Common myeloid progenitor, CD34-positive (primary cell): ENCODE measurements at regions not wholly inside any gene's neighbourhood (a gene's known extent, or its start where the extent isn't known, plus 50 kb on each side); places are given as distances from the start of the nearest gene placed in this dataset.

Experiments used
- CTCF ChIA-PET: fragments of 350-600 bp; sonication (Branson Sonifier 250); formaldehyde crosslinking; loops from one replicate; lab custom pipeline; 2021; ENCODE audit warnings: antibody characterized with exemption; lab: Charles Lee
- POLR2A ChIA-PET: fragments of 350-600 bp; sonication (Branson Sonifier 250); formaldehyde crosslinking; loops from one replicate; lab custom pipeline; 2021; ENCODE audit warnings: antibody characterized with exemption; lab: Charles Lee
- DNase-seq, 3 donors: peaks; one replicate each; pipeline versions ENCODE4 v3.0.0 to v3.0.0-alpha.2; 2013
- H3K27ac ChIP-seq, 2 experiments: 1 replicate in 1 of 2; 2 replicates in 1 of 2; pipeline ENCODE4 v1.7.0; 2013; ENCODE audit warnings: inconsistent platforms in 2 of 2, low read length in 2 of 2, mild to moderate bottlenecking in 2 of 2, low read depth in 1 of 2, moderate library complexity in 1 of 2; ENCODE audit not compliant: severe bottlenecking in 2 of 2, insufficient read depth in 1 of 2, poor library complexity in 1 of 2
- H3K27me3 ChIP-seq, 5 experiments: replicated peaks in 2 of 5; 1 replicate in 3 of 5; 2 replicates in 2 of 5; pipeline versions ENCODE4 v1.6.1 to v1.7.0; 2013; ENCODE audit warnings: low read length in 4 of 5, mild to moderate bottlenecking in 2 of 5, moderate library complexity in 2 of 5, inconsistent platforms in 1 of 5; ENCODE audit not compliant: insufficient read depth in 5 of 5, control insufficient read depth in 4 of 5
- H3K36me3 ChIP-seq, 4 experiments: 1 replicate in 2 of 4; 2 replicates in 2 of 4; pipeline versions ENCODE4 v1.6.1 to v1.7.0; 2013; ENCODE audit warnings: low read length in 3 of 4, control low read depth in 1 of 4, mild to moderate bottlenecking in 1 of 4; ENCODE audit not compliant: control insufficient read depth in 4 of 4, insufficient read depth in 4 of 4
- H3K4me1 ChIP-seq, 4 experiments: 1 replicate in 3 of 4; 2 replicates in 1 of 4; pipeline versions ENCODE4 v1.6.1 to v1.7.1; 2013; ENCODE audit warnings: low read length in 3 of 4, mild to moderate bottlenecking in 3 of 4, control low read depth in 1 of 4, inconsistent platforms in 1 of 4, moderate library complexity in 1 of 4; ENCODE audit not compliant: control insufficient read depth in 4 of 4, insufficient read depth in 4 of 4; ENCODE audit errors: control extremely low read depth in 1 of 4
- H3K4me3 ChIP-seq, 7 experiments: 1 replicate in 4 of 7; 2 replicates in 3 of 7; pipeline versions ENCODE4 v1.5.1 to v1.7.0; 2013; ENCODE audit warnings: mild to moderate bottlenecking in 7 of 7, low read length in 6 of 7, moderate library complexity in 6 of 7, inconsistent platforms in 2 of 7, low read depth in 2 of 7, control low read depth in 1 of 7; ENCODE audit not compliant: insufficient read depth in 4 of 7, control insufficient read depth in 1 of 7; ENCODE audit errors: extremely low read depth in 1 of 7
- H3K9me3 ChIP-seq, 5 experiments: 1 replicate in 4 of 5; 2 replicates in 1 of 5; pipeline versions ENCODE4 v1.6.1 to v1.7.1; 2013; ENCODE audit warnings: low read length in 4 of 5, mild to moderate bottlenecking in 2 of 5, inconsistent platforms in 1 of 5, low read depth in 1 of 5, moderate library complexity in 1 of 5; ENCODE audit not compliant: control insufficient read depth in 4 of 5, insufficient read depth in 2 of 5; ENCODE audit errors: control extremely low read depth in 1 of 5
- WGBS: methylation state at CpG from one replicate; pipeline ENCODE4 v1.1.5; 2013; ENCODE audit not compliant: insufficient coverage; 5-methylcytosine and 5-hydroxymethylcytosine counted together

DNA sequence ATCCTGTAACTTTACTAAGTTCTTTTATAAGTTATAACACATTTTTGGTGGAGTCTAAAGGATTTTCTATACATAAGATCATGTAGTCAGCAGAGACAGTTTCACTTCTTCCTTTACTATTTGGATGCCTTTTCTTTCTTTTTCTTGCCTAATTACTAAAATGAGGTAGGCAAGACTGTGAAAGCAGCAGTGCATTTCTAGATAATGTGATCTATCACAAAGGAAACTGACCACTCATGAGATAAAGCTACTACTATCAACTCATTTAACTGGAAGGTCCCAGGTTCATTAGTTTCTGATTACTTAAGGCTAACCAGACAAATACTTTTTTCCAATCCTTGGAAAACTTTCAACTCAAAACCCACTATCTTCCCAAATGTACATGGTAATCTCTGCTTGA lies 196.2 kb upstream of the E2F8 start:
- Histone ChIP-seq H3K4me1 (no peaks in the 10 kb centered on the region), H3K27me3 (peaks cover 0 to 11% (median 1%) of the 10 kb centered on the region in 5 experiments), H3K27ac (no peak overlapping the region), H3K4me3 (no peak overlapping the region), H3K9me3 (no peaks in the 10 kb centered on the region), H3K36me3 (no peaks in the 10 kb centered on the region)
- ChIA-PET CTCF (no interaction called here), POLR2A (no interaction called here)
- no peak for DNase-seq

DNA sequence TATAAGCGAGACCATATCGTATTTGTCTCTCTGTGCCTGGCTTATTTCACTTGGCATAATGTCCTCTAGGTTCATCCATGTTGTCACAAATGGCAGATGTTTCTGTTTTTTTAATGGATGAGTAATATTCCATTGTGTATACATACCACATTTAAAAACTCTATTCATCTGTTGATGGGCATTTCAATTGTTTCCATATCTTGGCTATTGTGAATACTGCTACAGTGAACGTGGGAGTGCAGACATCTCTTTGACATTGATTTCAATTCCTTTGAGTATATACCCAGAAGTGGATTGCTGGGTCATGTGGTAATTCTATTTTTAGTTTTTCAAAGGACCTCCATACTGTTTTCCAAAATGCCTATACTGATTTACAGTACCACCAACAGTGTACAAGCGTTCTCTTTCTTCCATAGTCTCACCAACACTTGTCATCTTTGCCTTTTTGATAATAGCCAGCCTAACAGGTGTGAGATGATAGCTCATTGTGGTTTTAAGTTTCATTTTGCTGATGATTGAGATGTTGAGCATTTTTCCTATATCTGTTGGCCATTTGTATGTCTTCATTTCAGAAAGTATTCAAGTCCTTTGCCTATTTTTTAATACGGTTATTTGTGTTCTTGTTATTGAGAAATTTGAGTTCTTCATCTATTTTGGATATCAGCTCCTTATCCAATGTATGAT lies 194.7 kb upstream of the E2F8 start:
- DNase-seq, result no peak
- POLR2A ChIA-PET, result no interaction called here
- H3K36me3 ChIP-seq, result no peaks in the 10 kb centered on the region
- CTCF ChIA-PET, result no interaction called here
- no peaks in the 10 kb centered on the region for H3K4me1 ChIP-seq
- H3K27ac ChIP-seq, result no peak overlapping the region
- no peak overlapping the region for H3K4me3 ChIP-seq
- 100% methylated on average over 1 of the region's 5 CpGs for WGBS
- H3K9me3 ChIP-seq, result no peaks in the 10 kb centered on the region
- H3K27me3 ChIP-seq, result peaks cover 0 to 18% (median 4%) of the 10 kb centered on the region in 5 experiments

DNA sequence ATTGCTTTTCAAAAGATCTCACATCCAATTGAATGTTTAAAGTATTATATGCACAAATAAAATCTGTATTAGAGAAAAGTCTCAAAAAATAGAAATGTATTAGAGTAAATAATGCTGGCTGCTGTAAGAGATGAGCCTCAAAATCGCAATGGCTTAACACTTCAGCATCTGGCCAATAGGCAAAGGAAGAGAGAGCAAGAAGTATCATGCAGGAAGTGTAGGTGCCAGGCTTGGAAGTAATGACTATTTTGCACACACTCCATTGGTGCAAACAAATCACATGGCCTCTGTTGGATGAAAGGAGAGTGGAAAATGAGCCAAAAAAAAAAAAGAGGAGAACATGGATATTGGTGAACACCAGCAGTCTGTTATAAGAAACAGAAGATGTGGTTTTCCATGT lies 193.0 kb upstream of the E2F8 start:
- CTCF ChIA-PET, result no interaction called here
- POLR2A ChIA-PET, result no interaction called here
- WGBS, result 60% methylated on average over 1 of the region's 1 CpG
- H3K27me3 ChIP-seq, result peaks cover 0 to 23% (median 8%) of the 10 kb centered on the region in 5 experiments
- H3K4me1 ChIP-seq, result no peaks in the 10 kb centered on the region
- no peak overlapping the region for H3K4me3 ChIP-seq
- no peaks in the 10 kb centered on the region for H3K36me3 ChIP-seq
- no peak overlapping the region for H3K27ac ChIP-seq
- H3K9me3 ChIP-seq, result no peaks in the 10 kb centered on the region
- no peak for DNase-seq

DNA sequence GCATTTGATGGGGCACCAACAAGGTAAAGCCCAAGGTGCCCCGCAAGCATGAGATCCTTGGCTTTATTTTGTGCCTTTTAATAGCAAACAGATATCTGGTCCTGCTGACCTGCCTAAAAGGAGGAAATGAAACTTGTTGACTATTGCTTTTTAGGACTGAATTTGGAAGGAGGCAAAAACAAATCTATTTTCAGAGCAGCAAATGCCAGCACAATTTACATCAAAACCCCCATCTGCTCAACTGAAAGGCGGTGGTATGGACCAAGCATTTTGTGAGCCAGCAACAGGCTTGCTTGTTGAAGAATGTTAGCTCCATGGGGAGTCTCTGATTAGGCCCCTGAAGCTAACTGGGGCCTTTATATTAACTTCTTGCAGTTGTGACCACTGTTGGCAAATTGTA lies 192.6 kb upstream of the E2F8 start:
- 84% methylated on average over 2 of the region's 2 CpGs for WGBS
- Histone ChIP-seq H3K27ac (no peak overlapping the region), H3K36me3 (no peaks in the 10 kb centered on the region), H3K4me3 (no peak overlapping the region), H3K9me3 (no peaks in the 10 kb centered on the region), H3K4me1 (no peaks in the 10 kb centered on the region), H3K27me3 (peaks cover 0 to 22% (median 8%) of the 10 kb centered on the region in 5 experiments)
- no peak for DNase-seq
- CTCF ChIA-PET, result no interaction called here
- POLR2A ChIA-PET, result no interaction called here

DNA sequence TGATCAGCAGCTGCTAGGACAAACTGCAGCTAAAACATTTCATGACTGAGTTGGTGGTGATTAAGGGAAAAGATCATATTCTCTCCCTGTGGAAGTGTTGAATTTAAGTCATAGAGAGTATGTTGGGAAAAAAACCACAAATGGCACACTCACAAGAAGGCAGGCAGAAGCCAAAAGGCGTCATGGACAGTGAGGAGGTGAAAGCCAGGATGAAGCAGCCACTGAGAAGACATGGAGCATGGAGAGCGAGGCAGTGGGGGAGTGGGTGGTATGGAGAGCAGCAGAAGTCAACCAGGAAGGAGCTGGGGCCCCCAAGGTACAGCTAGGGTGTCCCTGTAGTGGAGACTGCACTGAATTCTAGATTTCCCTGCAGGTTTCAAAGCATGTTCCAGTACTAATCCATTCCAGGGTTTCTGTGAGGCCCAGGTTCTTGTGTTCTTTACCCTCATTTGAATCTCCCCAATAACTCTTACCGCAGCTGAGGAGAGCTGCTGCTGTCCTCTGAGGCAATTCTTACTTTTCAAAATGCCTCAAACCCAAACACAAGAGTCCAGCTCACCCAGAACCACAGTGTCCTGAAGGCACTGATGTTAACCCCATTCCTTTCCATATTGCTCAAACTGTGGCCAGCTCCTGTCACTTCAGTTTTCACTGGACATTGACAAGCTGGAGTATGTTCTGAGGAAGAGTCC lies 191.8 kb upstream of the E2F8 start:
- POLR2A ChIA-PET, result no interaction called here
- Histone ChIP-seq H3K27me3 (peaks cover 0 to 19% (median 6%) of the 10 kb centered on the region in 5 experiments), H3K4me3 (no peak overlapping the region), H3K4me1 (no peaks in the 10 kb centered on the region), H3K27ac (no peak overlapping the region), H3K36me3 (no peaks in the 10 kb centered on the region), H3K9me3 (no peaks in the 10 kb centered on the region)
- no peak for DNase-seq
- WGBS, result 59% methylated on average over 3 of the region's 3 CpGs
- CTCF ChIA-PET, result interaction anchor here (0.8 kb wide), 1 partner anchor 30 kb away, joined by 3 read pairs; no protein-coding TSS in a partner anchor

DNA sequence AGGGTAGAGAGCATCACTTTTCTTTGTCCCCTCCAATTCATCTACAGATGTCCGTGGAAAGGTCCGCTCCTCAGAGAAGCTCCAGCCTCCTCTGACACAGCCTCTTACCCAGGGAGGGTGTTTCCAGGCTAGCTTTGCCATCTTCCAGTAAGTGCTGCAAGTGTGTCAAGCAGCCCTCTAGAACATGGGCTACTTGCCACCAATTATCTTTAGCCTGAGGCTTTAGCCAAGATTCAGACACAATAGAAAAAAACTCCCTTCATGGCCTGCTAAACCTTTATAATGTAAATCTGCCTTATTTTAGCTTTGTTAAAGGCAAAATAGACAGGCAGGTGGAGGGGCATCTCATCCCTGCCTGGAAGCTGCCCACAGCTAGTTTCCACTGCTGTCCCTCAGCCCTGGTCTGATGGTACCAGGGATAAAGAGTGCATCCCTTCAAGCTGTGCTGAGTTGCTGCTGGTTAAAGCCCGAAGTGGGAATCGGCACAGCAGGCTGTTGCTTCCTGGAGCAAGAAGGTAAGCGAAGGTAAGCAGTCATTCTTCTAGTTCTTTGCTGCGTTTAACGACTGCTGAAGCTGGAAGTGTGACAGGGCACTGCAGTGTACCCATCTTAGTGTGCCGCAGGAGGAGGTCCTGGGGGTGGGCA lies 190.1 kb upstream of the E2F8 start:
- no peak for DNase-seq
- POLR2A ChIA-PET, result no interaction called here
- H3K27ac ChIP-seq, result no peak overlapping the region
- no peak overlapping the region for H3K4me3 ChIP-seq
- H3K9me3 ChIP-seq, result no peaks in the 10 kb centered on the region
- H3K27me3 ChIP-seq, result peaks cover 2 to 22% (median 6%) of the 10 kb centered on the region in 5 experiments
- WGBS, result 74% methylated on average over 7 of the region's 8 CpGs
- H3K36me3 ChIP-seq, result no peaks in the 10 kb centered on the region
- CTCF ChIA-PET, result no interaction called here
- H3K4me1 ChIP-seq, result no peaks in the 10 kb centered on the region

DNA sequence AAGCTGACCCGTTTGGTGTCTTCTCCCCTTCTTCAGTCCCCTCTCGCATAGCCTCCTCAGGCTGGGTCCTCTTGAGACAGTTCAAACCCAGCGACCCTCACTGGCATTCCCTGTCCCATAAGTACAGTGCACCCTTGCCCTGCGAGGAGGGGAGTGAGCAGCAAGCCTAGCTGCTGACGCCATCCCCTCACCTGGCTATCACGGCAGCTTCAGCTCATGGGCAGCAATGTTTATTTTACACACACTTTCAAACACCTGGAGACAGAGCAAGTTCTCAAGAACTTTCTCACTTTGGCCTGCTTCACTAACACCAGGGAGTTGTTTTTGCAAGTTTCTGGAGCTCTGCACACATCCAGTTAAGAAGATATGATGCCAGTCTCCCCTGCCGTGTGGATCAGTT lies 189.6 kb upstream of the E2F8 start:
- ChIA-PET CTCF (no interaction called here), POLR2A (no interaction called here)
- Histone ChIP-seq H3K36me3 (no peaks in the 10 kb centered on the region), H3K4me1 (no peaks in the 10 kb centered on the region), H3K4me3 (no peak overlapping the region), H3K9me3 (no peaks in the 10 kb centered on the region), H3K27me3 (peaks cover 2 to 21% (median 6%) of the 10 kb centered on the region in 5 experiments), H3K27ac (no peak overlapping the region)
- WGBS, result 86% methylated on average over 7 of the region's 7 CpGs
- no peak for DNase-seq
